Superior temporal gyrus (tissue), 1 donor: ENCODE measurements at regions not wholly inside any gene's neighbourhood (a gene's known extent, or its start where the extent isn't known, plus 50 kb on each side); places are given as distances from the start of the nearest gene placed in this dataset.
"Not testable (repeated sequence)": the region's sequence is repeated elsewhere in the genome, so short reads cannot be mapped to it uniquely, and the experiment has no call there.

Experiments used
- DNase-seq: peaks from one replicate; pipeline ENCODE4 v3.0.0-alpha.2; 2016; ENCODE audit errors: extremely low spot score

DNA sequence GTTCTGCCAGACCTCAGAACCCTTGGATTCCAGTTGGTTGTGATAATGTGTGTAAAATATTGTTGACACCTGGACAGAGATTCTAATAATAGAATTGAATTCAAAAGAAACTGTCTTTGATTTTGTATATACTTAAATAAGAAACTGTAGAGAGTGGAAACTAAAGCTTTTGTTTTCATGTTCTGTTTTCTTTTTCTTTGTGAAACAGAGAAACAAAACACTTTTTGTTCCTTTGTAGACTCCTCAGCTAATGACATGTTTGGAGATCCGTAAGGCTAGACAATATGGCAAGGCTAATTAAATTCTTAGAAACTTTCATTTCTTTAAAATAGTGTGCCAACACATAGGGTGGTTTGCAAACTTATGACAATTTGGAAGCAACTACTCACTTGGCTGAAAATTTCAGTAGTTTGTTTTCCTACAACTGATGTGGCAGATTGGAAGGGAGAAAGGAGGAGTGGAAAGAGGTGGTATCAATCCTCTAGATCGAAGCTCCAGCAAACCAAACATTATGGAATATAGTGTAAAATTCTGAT, 90.9 kb upstream of the FAT1 start:
- DNase-seq: no peak

DNA sequence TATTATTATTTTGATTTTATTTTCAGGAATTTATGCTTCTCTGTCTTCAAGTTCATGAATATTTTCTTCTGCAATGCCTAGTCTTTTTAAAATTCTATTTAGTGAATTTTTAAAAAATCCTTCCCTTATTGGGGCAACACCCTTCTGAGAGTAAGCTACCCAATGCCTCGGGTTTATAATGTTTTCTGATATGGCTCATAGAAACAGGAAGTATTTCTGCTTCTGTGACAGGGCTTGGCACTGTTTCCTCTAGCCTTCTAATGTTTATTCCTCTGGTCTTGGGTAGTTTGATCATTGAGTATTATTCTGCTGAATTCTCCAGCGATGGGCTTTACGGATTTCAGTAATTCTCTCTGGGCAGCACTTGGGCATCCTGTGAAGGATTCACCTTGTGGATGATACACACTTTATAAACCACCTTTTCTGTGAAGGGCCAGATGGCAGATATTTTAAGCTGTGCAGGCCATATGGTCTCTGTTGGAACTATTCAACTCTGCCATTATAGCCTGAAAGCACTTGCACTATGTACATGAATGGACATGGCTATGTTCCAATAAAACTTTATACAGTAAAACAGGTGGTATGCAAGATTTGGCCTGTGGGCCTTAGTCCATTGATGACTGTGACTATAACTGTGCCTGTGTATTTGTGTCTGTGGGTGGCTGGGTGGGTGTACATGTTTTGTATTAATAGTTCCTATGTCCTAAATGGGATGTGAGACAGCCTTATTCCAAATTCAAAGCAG, 95.9 kb upstream of the FAT1 start:
- DNase-seq: no peak

DNA sequence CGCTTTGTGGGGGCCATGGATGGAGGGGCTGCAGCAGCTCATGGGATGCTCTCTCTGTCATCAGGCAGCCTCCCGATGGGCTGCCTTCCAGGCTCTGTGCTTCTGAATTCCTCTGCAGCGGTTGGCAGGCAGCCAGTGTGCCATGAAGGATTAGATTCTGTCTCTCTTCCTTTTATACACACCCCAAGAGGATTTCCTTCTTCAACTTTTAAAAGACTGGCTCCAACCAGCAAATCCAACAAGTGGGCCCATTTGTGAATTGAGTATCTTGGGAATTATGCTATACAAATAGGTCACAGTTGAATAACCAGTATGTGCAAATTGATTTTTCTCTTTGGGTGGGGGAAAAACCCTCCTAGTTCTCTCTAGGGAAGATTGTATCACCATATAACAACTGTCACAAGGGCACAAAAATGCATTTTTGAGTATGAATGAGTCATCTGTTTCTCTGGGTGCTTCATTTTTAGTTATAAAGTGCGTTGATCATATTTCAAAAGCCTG, 96.8 kb upstream of the FAT1 start:
- no peak for DNase-seq

DNA sequence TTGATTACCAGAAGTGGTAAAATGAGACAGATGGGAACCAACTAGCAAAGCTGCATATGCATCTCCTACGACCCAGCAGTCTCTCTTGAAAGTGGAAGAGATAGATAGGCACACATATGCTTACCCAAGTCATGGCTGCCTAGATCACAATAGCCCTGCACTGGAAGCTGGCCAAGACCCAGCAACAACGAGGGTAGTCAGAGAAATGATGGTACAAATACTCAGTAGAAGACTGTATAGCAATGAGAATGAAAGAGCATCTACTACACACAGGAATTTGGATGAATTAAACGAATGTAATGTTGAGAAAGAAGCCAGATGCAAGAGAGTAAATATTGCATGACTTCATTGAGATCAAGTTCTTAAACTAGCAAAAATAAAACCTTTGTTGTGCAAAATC, 100.3 kb upstream of the FAT1 start:
- no peak for DNase-seq

DNA sequence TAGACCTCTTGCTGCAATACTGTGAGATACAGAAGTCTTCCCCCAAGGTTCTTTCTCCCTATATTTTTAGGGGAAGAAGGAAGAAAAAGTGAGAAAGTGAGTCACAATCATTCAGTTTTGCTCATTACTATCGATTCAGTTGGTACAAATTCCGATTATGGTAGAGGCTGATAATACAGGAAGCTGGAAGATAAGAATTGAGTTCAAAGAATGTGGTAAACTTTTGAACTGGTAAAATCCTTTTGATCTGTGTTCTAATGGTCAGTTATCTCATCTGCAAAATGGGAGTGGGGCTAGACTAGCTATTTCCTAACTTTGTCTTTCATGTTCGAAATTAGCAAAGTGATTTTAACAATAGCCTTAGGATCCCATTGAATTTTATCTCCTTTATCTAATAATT, 101.4 kb upstream of the FAT1 start:
- no peak for DNase-seq

DNA sequence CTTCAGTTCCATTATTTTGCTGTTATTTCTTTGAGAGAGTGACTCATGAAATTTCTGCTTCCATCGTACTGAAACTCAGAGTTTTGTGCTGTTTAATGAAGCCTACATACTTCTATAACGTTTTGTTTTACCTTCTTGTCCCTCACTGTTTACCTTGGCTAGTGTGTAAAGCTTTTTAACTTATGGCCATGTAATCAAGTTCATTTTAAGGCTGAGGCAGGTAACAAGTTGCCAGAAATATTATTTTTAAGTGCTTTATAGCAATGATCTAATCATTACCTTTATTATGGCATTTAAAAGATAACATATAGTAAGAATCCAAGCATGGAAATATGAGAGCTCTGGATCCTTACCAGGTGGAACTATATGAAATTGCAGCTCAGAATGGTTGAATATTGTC, 102.3 kb upstream of the FAT1 start:
- no peak for DNase-seq

DNA sequence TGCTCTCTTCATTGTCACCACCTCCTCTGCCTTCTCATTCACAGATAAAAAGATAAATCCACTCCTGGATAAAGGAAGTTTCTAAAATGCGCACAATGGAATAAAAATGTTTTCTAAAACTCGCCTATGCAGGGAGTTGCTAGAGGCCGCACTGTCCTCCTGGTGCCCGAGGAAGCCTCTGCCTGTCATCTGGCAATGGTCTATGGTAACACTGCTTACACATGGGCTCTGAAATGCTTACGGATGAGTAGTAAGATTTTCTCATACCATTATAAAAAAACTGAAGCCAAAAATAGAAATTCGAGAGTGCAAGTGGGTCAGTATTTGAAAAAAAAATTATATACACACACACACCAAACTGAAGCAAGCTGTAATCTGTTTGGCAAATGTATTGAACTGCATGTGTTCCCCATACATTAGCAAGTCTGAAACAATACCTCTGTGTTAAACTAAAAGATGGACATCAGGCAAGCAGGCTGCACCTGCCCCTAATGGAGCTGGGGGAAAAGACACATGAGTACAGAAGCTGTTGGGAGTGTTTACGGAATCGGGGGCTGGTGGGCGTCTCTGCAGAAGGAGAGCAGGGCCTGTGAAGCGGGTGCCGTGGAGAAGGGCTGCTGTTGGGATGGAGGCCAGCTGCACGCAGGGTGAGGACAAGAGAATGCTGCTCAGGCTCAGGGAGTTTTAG, 103.3 kb upstream of the FAT1 start:
- DNase-seq: no peak

DNA sequence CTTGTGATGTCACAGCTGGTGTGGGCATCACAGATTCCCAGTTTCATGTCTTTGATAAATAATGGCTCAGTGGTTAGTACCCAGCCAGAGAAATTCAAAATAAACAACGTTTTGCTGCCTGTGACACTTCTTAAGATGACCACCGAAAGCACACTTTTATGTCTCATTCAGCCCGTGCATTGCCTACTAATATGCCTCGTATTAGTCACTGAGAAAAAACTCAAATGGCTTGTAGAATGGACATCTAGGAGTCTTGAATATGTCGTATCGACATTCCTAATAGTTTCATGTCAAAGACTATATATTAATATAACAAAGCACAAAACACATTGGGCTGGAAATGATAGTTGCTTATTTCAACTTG, 103.9 kb upstream of the FAT1 start:
- no peak for DNase-seq

DNA sequence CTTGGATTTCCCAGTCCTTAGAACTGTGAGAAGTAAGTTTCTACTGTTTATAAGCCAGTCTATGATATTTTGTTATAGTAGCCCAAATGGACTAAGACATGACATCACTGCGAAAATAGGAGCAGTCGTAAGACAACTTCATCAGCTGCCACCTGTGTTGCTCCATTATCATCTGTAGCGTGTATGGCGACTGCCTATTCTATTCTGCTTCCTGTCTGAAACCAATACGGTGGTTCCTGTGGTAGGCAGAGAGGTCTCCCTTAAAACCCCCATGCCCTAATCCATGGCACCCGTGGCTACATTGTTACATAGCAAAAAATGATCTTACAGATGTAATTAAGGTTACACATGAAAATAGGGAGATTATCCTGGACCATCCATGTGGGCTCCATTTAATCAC, 105.4 kb upstream of the FAT1 start:
- no peak for DNase-seq

DNA sequence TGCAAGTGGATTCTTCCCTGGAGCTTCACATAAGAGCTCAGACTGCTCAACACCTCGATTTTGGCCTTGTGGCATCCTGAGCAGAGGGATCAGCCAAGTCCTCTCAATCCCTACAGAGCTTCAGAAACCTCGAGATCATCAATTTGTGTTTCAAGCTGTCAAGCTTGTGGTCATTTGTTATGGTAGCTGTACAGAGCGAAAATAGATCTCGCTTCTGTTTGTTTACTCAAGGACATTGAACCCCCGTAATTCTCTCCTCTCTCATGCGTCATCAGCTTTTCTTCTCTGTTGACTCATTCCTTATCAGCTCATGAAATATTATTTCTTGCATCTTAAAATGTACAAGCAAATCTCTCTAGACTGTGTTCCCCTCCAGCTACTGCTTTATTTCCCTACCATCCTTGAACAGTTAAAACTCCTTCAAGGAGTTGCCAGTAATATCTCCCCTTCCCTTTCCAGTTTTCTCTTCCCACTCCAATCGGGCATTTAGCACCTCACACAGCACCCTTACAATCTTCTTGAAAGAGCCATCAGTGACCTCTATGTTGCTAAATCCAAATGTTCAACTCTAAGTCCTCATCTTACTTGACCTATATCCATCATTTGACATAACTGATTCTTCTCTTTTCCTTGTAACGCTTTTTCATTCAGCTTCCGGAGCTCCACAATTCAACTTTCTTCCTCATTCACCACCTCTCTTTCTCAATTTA, 106.2 kb upstream of the FAT1 start:
- no peak for DNase-seq

DNA sequence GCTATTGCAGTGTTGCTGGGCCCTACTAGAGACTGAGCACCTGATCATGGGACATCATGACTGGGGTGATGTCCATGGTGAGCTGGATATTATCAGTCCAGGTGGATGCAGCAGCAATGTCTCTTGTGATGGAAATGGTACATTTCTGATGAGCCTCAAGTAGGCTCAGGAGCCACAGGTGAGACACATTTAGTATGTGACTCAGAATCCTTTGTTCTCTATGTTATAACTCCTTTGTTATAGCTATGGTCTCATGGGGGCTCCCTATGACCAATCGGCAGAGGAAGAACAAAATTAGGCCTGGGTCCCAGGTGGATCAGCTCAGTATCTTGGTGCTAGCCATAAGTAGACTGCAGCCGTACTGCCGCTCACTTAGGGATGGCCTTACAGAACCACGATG, 107.9 kb upstream of the FAT1 start:
- DNase-seq: no peak

DNA sequence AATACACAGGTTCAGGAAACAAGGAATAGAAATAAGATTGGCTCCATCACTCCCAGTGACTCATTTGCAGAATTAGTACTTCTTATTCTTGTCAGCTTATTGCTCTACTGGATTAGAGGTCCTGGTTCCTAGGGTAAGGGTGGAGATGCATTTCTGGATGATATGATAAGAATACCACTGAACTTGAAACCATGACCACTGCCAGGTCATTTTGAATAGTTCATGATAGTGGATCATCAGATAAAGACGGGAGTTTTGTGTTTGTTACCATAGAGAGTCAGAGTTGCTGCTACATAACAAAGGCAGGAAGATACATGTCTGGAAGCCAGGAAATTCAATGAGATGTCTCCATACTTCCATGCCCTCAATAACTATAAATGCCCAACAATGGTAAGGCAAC, 109.2 kb upstream of the FAT1 start:
- DNase-seq: no peak

DNA sequence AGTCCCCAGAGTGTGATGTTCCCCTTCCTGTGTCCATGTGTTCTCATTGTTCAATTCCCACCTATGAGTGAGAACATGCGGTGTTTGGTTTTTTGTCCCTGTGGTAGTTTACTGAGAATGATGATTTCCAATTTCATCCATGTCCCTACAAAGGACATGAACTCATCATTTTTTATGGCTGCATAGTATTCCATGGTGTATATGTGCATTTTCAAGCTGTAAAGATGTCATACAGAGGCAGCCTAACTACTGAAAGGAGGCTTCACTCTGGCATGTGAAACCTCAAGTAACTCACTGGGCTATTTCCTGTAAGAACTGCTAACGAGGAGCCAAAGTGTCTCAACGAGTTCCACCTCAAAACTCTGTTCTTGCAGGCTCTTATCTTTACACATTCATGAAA, 113.8 kb upstream of the FAT1 start:
- DNase-seq: not testable (repeated sequence)

DNA sequence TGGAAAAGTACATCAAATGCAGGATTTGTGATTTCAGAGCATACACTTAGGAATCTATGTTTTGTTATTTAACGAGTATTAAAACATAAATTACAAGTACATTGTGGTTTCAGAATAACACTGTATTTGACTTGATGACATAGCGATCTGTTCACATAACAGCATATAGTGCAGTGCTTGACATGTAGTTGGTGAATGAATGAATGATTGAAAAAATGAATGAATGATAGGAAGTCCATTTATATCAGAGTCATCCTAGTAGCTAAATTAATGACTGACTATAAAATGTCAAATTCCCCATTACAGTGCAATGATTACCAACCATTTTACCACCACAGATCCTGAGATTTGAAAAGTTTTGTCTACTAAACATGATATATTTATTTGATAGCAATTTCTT, 114.6 kb upstream of the FAT1 start:
- no peak for DNase-seq

DNA sequence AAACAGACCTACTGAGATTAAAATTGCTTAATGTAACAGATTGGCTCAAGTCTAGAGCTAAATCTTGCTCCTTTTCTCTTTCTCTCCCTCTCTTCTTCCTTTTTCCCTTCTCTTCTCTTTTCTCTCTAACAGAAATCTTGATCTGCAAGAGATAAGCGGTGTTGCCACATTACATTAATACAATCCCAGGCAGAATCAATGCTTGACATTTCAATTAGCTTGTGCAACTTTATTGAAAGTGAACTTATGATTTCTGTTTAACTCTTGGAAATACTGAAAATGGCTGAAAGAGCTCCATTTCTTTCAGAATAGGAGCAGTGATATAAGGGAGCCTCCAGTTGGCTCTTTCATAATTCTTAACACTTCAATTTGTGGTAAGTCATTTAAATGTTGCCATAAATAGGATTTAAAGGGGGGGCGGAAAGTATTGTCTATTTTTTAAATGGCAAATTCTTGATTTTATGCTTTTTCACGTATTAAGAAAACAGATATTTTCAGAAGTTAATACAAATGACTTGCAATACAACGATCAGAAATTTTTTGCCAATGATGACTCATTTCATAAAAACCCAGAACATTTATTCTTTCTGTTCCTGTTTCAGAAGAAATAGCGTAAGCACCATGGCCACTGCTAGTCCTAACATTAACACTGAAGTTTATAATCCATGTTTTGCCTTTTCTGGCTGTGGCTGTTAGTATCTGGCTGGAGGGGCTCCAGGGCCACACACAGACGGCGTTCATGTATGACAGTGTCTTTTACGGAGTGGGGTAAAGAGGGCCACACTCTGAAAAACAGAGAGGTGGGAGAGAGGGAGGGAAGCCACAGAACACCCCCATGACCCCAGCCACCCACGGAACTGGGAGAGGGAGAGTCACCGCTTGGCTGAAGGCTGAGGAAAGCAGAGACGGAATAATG, 115.7 kb upstream of the FAT1 start:
- no peak for DNase-seq

DNA sequence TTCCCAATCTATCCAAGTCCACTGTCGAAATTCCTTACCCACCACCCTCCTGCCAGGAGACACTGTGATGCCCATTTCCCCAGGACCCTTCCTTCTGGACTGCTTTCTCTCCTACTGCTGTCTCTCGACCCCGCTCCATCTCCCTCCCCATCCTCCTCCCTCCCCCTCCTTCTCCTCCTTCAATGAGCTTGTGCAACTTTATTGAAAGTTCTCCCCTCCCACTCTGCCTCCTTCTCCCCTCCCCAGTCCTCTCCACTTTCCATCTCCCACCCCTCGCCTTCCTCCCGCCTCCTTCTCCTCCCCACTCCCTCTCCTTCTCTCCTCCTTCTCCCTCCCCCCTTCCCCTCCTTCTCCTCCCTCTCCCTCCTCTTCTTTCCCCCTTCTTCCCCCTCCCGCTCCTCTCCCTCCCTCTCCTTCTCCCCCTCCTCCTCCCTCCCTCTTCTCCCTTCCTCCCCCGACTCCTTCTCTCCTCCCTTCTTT, 116.6 kb upstream of the FAT1 start:
- DNase-seq: no peak

DNA sequence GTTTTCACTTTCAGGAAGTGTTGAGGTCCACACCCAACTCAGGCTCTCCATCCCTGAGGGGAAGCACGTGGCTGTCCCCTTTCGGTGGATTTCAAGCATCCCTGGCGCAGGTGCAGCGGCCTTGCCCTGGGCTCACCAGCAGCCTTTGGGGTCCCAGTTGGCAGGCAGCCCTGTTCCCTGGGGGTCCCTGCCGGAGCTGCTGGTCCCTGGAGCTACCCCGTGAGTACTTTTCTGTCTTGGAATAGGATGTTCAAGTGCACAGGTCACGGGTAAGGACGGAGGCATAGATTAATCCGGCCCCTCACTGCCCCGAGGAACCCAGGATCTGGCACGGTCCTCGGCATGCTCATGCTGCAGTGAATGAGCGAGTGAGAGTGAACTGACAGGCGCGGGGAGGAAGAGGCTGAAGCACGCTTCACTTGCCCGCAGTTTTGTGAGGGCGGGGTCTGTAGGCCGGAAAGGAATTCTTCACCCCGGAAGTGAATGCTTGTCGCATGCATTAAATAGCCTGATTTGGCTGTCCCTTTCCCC, 117.2 kb upstream of the FAT1 start:
- no peak for DNase-seq

DNA sequence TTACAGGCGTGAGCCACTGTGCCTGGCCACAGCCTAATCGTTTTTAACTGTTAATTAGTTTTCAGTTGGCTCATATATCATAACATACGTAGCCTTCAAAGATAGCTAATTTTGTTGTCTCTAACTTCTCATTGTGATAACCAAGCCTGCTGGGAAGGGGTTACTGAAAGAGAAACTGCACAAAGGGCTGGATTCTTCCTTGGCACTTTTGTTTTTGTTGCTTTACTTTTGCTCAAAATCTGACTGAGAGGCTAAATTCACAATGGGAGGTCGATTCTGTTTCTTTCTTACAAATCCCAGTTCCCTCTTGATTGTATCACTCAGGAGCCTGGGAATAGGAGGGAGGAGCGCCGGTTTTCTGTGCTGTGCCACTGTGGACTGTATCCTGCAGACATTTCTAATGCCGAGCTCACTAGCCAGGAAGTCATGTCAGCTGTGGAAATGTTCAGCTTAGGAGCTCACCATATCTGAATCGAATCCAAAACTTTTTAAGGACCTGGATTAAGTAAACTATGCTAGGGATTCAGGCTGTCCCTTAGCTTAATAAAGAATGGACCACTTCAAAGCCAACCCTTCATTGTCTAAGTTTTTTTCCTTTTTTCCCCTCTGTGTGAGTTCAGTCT, 120.5 kb upstream of the FAT1 start:
- no peak for DNase-seq

DNA sequence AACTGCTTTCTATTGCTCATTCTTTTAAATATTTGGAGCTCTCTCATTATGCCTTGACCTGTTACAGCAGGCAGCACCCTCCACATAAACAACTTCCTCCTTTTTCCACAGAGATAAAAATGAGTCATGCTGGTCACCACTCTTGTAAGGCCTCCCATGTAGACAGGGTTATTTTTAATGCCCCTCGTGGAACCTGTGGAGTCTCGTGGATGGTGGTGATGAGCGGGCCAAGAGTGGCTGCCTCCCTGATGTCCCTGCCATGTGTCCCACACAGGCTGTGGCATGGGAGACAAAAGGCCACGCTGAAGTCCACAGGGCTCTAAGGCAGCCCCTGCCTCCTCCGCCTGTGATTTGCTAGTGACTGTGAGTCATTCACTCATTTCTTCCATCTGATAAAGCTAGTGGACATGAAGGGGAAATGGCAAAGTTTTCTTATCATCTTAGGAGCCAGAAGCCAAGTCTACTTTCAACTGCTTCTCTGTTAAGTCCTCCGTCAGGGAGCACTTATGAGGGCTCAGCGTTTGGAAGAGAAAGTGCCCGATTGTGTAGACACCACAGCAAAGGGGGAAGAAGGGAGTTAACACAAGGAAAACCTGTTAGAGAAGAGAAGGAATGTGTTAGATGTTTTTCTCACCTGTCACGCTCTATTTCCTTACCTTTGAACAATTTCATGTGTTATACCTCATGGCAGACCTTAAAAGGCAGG, 121.6 kb upstream of the FAT1 start:
- DNase-seq: no peak

DNA sequence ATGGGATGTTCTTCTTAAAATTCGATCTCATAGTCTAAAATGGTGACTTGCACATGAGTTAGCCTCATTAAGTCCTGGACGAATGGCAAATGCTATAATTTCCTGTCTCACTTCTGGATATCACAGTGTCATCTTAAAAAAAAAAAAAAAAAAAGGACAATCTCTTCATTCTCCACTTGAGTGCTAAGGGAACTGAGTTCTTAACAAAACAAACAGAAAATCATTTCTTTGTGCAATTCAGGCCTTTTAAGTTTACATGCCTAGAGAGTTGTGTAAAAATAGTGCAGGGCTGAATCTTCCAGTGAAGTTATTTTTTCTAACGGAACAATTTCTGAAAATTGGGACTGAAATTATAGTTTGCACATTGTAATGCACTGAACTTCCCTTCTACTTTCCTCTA, 122.8 kb upstream of the FAT1 start:
- no peak for DNase-seq
